HL-60 (cell line): ENCODE measurements at regions not wholly inside any gene's neighbourhood (a gene's known extent, or its start where the extent isn't known, plus 50 kb on each side); places are given as distances from the start of the nearest gene placed in this dataset.

Experiments
- CTCF ChIP-seq: IDR thresholded peaks from one replicate; pipeline ENCODE4 v1.5.1; 2011; ENCODE audit warnings: low read length, control low read depth, inconsistent platforms; ENCODE audit not compliant: insufficient read depth
- GABPA ChIP-seq: IDR thresholded peaks from 2 replicates; pipeline ENCODE4 v1.6.1; 2012; ENCODE audit warnings: low read depth
- POLR2AphosphoS5 ChIP-seq: IDR thresholded peaks from 2 replicates; pipeline ENCODE4 v1.6.1; 2012; ENCODE audit warnings: low read depth
- REST ChIP-seq: IDR thresholded peaks from 2 replicates; pipeline ENCODE4 v1.6.1; 2012; ENCODE audit warnings: low read depth; ENCODE audit not compliant: insufficient replicate concordance

GRCh38 chr11:112651386-112651785 lies 309.8 kb upstream of the NCAM1 start:
- no peak for TF ChIP-seq CTCF
- no peak for TF ChIP-seq POLR2AphosphoS5
- TF ChIP-seq REST: no peak
- TF ChIP-seq GABPA: no peak
